HCEC 1CT (cell line): ENCODE measurements at regions not wholly inside any gene's neighbourhood (a gene's known extent, or its start where the extent isn't known, plus 50 kb on each side); places are given as distances from the start of the nearest gene placed in this dataset.
"Not testable (repeated sequence)": the region's sequence is repeated elsewhere in the genome, so short reads cannot be mapped to it uniquely, and the experiment has no call there.

Experiments used
- DNase-seq: peaks from one replicate; pipeline ENCODE4 v3.0.0-alpha.2; 2017

GRCh38 chr4:38314663-38315062, 349.3 kb upstream of the KLF3 start:
- no peak for DNase-seq

DNA sequence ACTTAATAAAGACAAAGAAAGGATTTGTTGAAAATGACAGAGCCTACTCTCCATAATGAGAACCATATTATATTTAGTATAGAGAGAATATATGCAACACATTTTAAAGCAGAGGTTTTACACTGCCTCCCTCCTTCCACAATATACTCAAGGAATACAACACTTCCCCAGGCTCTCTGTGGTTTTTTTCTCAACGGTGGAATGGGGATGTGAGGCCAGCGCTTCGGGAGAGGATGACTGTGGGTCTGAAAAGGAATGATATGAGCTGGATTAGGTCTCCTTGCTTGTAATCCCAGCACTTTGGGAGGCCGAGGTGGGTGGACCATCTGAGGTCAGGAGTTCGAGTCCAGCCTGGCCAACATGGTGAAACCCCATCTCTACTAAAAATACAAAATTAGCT, 348.7 kb upstream of the KLF3 start:
- DNase-seq: no peak

DNA sequence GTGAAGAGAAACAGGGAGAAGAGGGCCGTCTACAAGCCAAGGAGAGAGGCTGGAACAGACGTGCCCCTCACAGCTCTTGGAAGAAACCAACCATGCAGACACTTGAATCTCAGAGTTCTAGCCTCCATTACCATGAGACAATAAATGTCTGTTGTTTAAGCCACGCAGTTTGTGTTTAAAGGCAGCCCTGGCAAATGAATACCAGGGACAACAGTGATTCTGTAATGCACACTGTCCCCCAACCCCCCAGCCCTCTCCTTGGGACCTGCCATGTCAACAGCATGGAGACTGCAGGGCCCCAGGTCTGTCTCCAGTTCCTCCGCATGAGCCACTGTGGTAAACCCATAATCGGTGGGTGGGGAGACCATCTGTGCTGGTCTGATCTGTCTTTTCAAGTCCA, 348.0 kb upstream of the KLF3 start:
- DNase-seq: no peak

DNA sequence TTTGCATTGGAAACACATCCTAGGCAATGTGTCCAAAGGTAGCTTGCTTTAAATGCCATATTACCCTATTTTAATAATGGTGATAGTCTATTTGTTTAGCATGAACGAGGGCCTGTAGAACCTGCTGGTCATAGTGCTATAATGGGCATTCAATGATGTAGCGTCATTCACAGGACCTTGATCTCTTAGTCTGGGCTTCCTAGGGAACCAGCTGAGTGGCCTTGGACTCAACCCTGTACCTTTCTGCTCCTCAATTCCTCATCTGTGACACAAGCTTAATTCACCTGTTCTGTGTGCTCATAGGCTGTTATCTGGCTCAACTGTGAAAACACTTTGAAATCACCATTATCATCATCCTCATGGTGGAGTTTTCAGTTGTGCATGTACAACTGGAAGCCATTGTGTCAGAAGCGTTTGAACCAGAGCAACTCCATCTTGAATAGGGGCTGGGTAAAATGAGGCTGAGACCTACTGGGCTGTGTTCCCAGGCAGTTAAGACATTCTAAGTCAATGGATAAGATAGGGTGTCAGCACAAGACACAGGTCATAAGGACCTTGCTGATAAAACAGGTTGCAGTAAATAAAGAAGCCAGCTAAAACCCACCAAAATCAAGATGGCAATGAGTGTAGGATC, 346.8 kb upstream of the KLF3 start:
- DNase-seq: no peak

- peak; percentile 90 for DNase-seq
These were observed 345.1 kb upstream of the KLF3 start for GRCh38 chr4:38318737-38319455.

- peak; percentile 70 for DNase-seq
These were observed 344.3 kb upstream of the KLF3 start for GRCh38 chr4:38319456-38320342.

DNA sequence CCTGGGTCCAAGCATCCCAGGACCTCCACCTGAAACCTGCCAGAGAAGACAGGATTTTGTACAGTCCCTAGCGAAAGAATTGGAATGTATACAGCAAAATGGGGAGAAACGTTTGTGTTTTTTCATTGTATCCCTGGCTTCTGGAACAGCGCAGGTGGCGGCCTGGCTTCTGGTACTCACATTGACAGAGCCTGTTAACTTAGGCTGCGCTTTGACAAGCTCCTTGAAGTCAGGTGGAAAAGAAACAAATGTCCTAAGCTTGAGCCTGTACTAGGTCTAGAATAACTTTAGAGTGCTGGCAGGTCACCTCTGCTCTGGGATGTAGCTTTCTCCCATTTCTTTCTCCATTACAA, 343.7 kb upstream of the KLF3 start:
- no peak for DNase-seq

GRCh38 chr4:38320833-38321232, 343.2 kb upstream of the KLF3 start:
- no peak for DNase-seq

- peak; percentile 71 for DNase-seq
These were observed 341.3 kb upstream of the KLF3 start for GRCh38 chr4:38322714-38323113.

GRCh38 chr4:38323141-38323641, 340.8 kb upstream of the KLF3 start:
- no peak for DNase-seq

DNA sequence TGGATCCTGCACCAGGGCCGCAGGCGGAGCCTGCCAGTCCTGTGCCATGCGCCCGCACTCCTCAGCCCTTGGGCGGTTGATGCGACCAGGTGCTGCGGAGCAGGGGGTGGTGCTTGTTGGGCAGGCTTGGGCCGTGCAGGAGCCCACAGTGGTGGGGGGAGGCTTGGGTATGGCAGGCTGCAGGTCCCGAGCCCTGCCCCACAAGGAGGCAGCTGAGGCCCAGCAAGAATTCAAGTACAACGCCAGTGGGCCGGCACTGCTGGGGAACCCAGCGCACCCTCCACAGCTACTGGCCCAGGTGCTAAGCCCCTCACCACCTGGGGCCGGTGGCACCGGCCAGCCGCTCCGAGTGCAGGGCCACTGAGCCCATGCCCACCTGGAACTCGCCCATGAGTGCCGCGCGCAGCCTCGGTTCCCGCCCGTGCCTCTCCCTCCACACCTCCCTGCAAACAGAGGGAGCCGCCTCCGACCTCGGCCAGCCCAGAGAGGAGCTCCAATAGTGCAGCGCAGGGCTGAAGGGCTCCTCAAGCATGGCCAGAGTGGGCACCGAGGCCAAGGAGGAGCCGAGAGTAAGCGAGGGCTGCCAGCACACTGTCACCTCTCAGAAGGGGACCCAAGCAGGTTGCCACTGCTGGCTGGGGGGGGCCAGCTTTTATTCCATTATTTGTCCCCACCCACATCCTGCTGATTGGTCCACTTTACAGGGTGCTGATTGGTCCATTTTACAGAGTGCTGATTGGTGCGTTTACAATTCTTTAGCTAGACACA, 339.0 kb upstream of the KLF3 start:
- DNase-seq: no peak

DNA sequence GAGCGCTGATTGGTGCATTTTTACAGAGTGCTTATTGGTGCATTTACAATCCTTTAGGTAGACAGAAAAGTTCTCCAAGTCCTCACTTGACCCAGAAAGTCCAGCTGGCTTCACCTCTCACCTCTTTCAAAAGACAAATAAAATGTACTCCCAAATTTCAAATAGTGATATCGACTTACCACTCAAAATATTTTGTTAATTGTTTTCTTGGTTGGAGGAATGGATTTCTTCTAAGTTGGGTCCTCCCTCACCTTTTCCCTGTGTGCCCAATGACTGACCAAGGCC, 338.4 kb upstream of the KLF3 start:
- DNase-seq: no peak

DNA sequence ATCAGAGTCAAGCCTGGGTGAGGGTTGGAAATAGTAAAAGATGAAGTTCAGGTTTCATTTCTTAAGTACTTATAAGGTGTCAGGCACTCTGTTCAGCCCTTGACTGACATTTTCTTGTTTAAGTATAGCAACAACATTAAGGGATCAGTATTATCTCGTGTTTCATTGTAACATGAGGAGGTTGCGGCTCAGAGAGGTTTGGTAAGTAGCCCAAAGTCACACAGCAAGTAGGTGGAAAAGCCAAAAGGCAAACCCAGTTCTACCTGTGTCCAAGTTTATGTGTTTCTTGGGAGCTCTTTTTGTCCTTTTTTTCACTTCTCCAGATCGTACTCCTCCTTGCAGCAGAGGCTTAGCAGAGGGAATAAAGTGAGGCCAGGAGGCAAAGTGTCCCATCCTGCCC, 337.5 kb upstream of the KLF3 start:
- no peak for DNase-seq

- no peak for DNase-seq
These were observed 336.8 kb upstream of the KLF3 start for GRCh38 chr4:38327174-38327573.

- DNase-seq: no peak
These were observed 334.8 kb upstream of the KLF3 start for GRCh38 chr4:38328989-38329729.

DNA sequence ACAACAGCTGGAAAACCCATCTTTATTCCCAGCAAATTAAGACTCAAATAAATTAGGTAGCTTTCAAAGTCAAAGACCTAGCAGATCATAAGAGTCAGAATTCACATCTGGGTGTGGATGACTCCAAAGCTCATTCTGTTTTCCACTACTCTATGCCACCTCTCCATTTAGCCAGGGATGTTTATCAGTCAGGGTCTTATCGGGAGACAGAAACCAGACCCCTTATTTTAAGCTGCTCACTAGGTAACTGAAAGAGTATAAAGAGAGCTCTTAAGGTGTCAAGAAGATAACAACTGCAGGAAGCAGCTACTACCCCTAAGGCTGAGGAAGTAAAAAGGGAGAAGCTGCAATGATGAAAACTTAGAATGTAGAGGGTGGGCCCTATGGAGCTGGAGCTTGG, 333.7 kb upstream of the KLF3 start:
- DNase-seq: no peak

GRCh38 chr4:38330936-38331335, 333.1 kb upstream of the KLF3 start:
- no peak for DNase-seq

DNA sequence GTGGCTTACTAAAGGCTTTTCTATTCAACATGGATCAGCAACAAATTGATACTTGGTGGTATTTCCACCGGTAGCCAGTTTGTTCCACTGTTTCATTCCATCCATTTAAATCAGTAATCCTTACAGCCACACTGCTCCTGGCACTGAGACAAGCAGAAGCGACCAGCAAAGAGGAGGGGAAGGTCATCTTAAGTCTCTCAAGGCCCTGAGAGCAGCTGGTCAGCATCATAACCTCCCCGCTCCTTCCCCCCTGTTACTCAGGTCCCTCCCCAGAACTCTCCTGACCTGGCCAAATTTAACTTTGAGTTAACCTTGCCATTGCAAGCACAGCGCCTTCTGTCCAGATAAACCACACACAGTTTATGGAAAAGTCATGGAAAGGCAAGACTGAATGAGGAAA, 331.3 kb upstream of the KLF3 start:
- DNase-seq: no peak

DNA sequence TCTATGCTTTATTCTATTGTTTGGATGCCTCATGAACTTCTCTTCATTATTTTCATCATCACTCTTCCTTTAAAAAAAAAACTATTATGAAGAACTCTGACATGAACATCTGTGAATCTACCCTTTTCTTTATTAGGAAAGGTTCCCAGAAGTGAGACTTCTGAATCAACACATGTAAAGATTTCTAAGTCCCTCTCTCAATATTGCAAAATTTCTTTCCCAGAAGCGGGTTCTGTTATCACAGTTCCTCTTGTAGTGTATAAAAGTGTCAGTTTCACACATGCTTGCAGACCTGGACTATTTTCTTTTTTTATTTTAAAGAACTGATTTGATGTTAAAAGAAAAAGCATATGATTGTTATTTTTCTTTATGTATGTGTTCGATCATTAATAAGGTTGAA, 330.8 kb upstream of the KLF3 start:
- no peak for DNase-seq

- DNase-seq: no peak
These were observed 329.2 kb upstream of the KLF3 start for GRCh38 chr4:38334791-38335190.

DNA sequence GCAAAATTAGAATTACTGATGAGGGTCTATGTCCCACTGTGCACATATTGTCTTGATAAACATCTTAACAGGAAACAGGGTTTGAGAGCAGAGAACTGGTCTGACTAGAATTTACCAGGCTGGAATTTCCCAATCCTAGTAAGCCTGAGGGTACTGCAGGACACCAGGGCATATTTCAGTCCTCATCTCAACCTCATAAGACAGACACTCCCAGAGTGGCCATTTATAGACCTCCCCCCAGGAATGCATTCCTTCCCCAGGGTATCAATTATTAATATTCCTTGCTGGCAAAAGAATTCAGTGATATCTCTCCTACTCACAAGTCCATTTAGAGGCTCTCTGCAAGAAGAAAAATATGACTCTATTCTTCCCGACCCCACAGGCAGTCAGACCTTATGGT, 325.1 kb upstream of the KLF3 start:
- not testable (repeated sequence) for DNase-seq

DNA sequence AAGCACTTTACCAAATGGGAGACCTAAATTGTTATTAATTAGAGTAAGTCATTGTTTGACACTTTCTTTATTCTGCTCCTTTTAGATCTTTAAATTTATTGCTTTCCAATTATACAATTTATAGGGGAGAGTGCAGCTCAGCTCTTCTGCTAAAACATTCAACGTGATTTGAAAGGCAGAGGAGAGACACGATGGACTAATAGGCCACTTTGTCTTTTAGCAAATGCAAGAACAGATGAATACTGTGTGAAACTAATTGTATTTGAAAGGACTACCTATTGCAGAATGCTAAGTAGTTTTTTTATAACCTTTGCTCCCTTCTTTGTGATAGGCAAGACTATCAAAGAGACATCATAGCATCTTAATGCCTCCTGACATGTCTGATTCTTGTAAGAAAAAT, 320.4 kb upstream of the KLF3 start:
- DNase-seq: no peak

- DNase-seq: no peak
These were observed 319.1 kb upstream of the KLF3 start for GRCh38 chr4:38344929-38345328.
